ENCODE measurements at regions not wholly inside any gene's neighbourhood (a gene's known extent, or its start where the extent isn't known, plus 50 kb on each side); places are given as distances from the start of the nearest gene placed in this dataset.

- no peak for TF ChIP-seq CTCF (IDR thresholded peaks at IDR 0.05)
- no peak for TF ChIP-seq POLR2A (IDR thresholded peaks at IDR 0.05)
These were observed 472.5 kb upstream of the GHITM start for GRCh38 chr10:83666762-83667161.
